Trophoblast cell (in vitro differentiated cells and primary cell): ENCODE measurements at regions not wholly inside any gene's neighbourhood (a gene's known extent, or its start where the extent isn't known, plus 50 kb on each side); places are given as distances from the start of the nearest gene placed in this dataset.

Experiments used
- DNase-seq, 2 donors: peaks; one replicate each; pipeline ENCODE4 v3.0.0-alpha.2; 2016
- H2AFZ ChIP-seq: 2 replicates; pipeline ENCODE4 v1.6.1; 2013; ENCODE audit warnings: low read length, moderate library complexity, mild to moderate bottlenecking; ENCODE audit not compliant: insufficient read depth, poor library complexity
- H2AK5ac ChIP-seq: 2 replicates; pipeline ENCODE4 v1.6.1; 2013; ENCODE audit warnings: mild to moderate bottlenecking, low read length
- H2BK120ac ChIP-seq: 2 replicates; pipeline ENCODE4 v1.6.1; 2013; ENCODE audit warnings: low read length, mild to moderate bottlenecking, moderate library complexity; ENCODE audit not compliant: insufficient read depth, poor library complexity
- H2BK12ac ChIP-seq: 2 replicates; pipeline ENCODE4 v1.6.1; 2013; ENCODE audit warnings: mild to moderate bottlenecking, low read length, moderate library complexity
- H2BK5ac ChIP-seq: 2 replicates; pipeline ENCODE4 v1.6.1; 2013; ENCODE audit warnings: low read length, low read depth, moderate library complexity, mild to moderate bottlenecking; ENCODE audit not compliant: poor library complexity
- H3K14ac ChIP-seq: 2 replicates; pipeline ENCODE4 v1.6.1; 2013; ENCODE audit warnings: mild to moderate bottlenecking, low read length
- H3K18ac ChIP-seq: 2 replicates; pipeline ENCODE4 v1.6.1; 2013; ENCODE audit warnings: mild to moderate bottlenecking, low read length
- H3K23ac ChIP-seq: 2 replicates; pipeline ENCODE4 v1.6.1; 2013; ENCODE audit warnings: low read length
- H3K27ac ChIP-seq: 2 replicates; pipeline ENCODE4 v1.5.1; 2013; ENCODE audit warnings: low read depth, mild to moderate bottlenecking, inconsistent platforms, low read length, moderate library complexity
- H3K27me3 ChIP-seq: 2 replicates; pipeline ENCODE4 v1.6.1; 2013; ENCODE audit warnings: inconsistent platforms, mild to moderate bottlenecking, low read length, moderate library complexity; ENCODE audit not compliant: insufficient read depth
- H3K36me3 ChIP-seq, 2 experiments: 1 replicate in 1 of 2; 2 replicates in 1 of 2; pipeline ENCODE4 v1.6.1; 2013; ENCODE audit warnings: low read length in 2 of 2, mild to moderate bottlenecking in 2 of 2, moderate library complexity in 1 of 2; ENCODE audit not compliant: insufficient read depth in 2 of 2, control insufficient read depth in 1 of 2
- H3K4ac ChIP-seq: 2 replicates; pipeline ENCODE4 v1.6.1; 2013; ENCODE audit warnings: low read depth, mild to moderate bottlenecking, low read length, moderate library complexity
- H3K4me1 ChIP-seq, 2 experiments: 1 replicate in 1 of 2; 2 replicates in 1 of 2; pipeline ENCODE4 v1.6.1; 2013; ENCODE audit warnings: low read length in 2 of 2, mild to moderate bottlenecking in 2 of 2, moderate library complexity in 1 of 2; ENCODE audit not compliant: insufficient read depth in 2 of 2, control insufficient read depth in 1 of 2
- H3K4me2 ChIP-seq: 2 replicates; pipeline ENCODE4 v1.6.1; 2013; ENCODE audit warnings: inconsistent platforms, mild to moderate bottlenecking, low read length, moderate library complexity
- H3K4me3 ChIP-seq: 2 replicates; pipeline ENCODE4 v1.5.1; 2013; ENCODE audit warnings: mild to moderate bottlenecking, low read depth, low read length, inconsistent platforms
- H3K79me1 ChIP-seq: one replicate; pipeline ENCODE4 v1.6.1; 2013; ENCODE audit warnings: low read length
- H3K79me2 ChIP-seq: 2 replicates; pipeline ENCODE4 v1.6.1; 2013; ENCODE audit warnings: low read length, mild to moderate bottlenecking; ENCODE audit not compliant: control insufficient read depth, insufficient read depth, poor library complexity
- H3K9ac ChIP-seq: 2 replicates; pipeline ENCODE4 v1.6.1; 2013; ENCODE audit warnings: mild to moderate bottlenecking, low read length
- H3K9me3 ChIP-seq: 2 replicates; pipeline ENCODE4 v1.6.1; 2013; ENCODE audit warnings: low read depth, mild to moderate bottlenecking, control low read depth, inconsistent platforms, low read length; ENCODE audit not compliant: insufficient read depth
- H4K12ac ChIP-seq: 2 replicates; pipeline ENCODE4 v1.6.1; 2013; ENCODE audit warnings: low read depth, mild to moderate bottlenecking, low read length, moderate library complexity
- H4K8ac ChIP-seq: 2 replicates; pipeline ENCODE4 v1.6.1; 2013; ENCODE audit warnings: low read depth, mild to moderate bottlenecking, low read length, moderate library complexity
- H4K91ac ChIP-seq: one replicate; pipeline ENCODE4 v1.6.1; 2013; ENCODE audit warnings: low read depth, mild to moderate bottlenecking, low read length, moderate library complexity
- WGBS: extraction: QIAGEN DNeasy Blood & Tissue Kit; methylation state at CpG from one replicate; pipeline ENCODE4 v1.1.7; 2013; ENCODE audit warnings: missing lambda C conversion rate; ENCODE audit not compliant: insufficient read length, insufficient coverage; ENCODE audit errors: extremely low coverage; 5-methylcytosine and 5-hydroxymethylcytosine counted together

GRCh38 chr2:64828261-64828660 lies 160.9 kb upstream of the SLC1A4 start:
- Histone ChIP-seq H3K4me3 (no peak overlapping the region), H3K4ac (no peak overlapping the region), H3K4me2 (no peak overlapping the region), H3K4me1 (peaks cover 8 to 9% of the 10 kb centered on the region in 2 experiments), H2AK5ac (no peak overlapping the region), H3K27ac (no peak overlapping the region), H3K27me3 (no peaks in the 10 kb centered on the region), H4K8ac (no peak overlapping the region), H3K9ac (no peak overlapping the region), H2BK5ac (no peak overlapping the region), H3K18ac (no peak overlapping the region), H3K9me3 (no peaks in the 10 kb centered on the region), H3K23ac (no peak overlapping the region), H3K36me3 (no peaks in the 10 kb centered on the region), H4K91ac (no peak overlapping the region), H3K79me2 (no peaks in the 10 kb centered on the region), H2BK12ac (no peak overlapping the region), H2BK120ac (no peak overlapping the region), H2AFZ (no peak overlapping the region), H3K14ac (no peak overlapping the region), H3K79me1 (peaks cover 11% of the 10 kb centered on the region), H4K12ac (no peak overlapping the region)
- WGBS: no CpG with 5 or more reads among the region's 1 CpG
- DNase-seq: no peak

GRCh38 chr2:64829525-64829924 lies 159.7 kb upstream of the SLC1A4 start:
- no peak overlapping the region for H3K4me3 ChIP-seq
- H2BK5ac ChIP-seq: no peak overlapping the region
- no peaks in the 10 kb centered on the region for H3K27me3 ChIP-seq
- no peaks in the 10 kb centered on the region for H3K36me3 ChIP-seq
- H3K4me1 ChIP-seq: peaks cover 8 to 9% of the 10 kb centered on the region in 2 experiments
- H3K79me1 ChIP-seq: peaks cover 11% of the 10 kb centered on the region
- no peak overlapping the region for H2BK120ac ChIP-seq
- no peak overlapping the region for H3K23ac ChIP-seq
- DNase-seq: no peak
- H2AFZ ChIP-seq: no peak overlapping the region
- H3K4me2 ChIP-seq: no peak overlapping the region
- no peak overlapping the region for H3K9ac ChIP-seq
- H2BK12ac ChIP-seq: no peak overlapping the region
- no peak overlapping the region for H4K91ac ChIP-seq
- WGBS: no CpG with 5 or more reads among the region's 6 CpGs
- H4K8ac ChIP-seq: no peak overlapping the region
- H3K4ac ChIP-seq: no peak overlapping the region
- H3K14ac ChIP-seq: no peak overlapping the region
- H4K12ac ChIP-seq: no peak overlapping the region
- H2AK5ac ChIP-seq: no peak overlapping the region
- H3K18ac ChIP-seq: no peak overlapping the region
- no peaks in the 10 kb centered on the region for H3K79me2 ChIP-seq
- no peak overlapping the region for H3K27ac ChIP-seq
- H3K9me3 ChIP-seq: no peaks in the 10 kb centered on the region

GRCh38 chr2:64831134-64831976 lies 157.8 kb upstream of the SLC1A4 start:
- H2AFZ ChIP-seq: peak overlapping the region; percentile 6
- H4K12ac ChIP-seq: peak overlapping the region; percentile 9
- peak overlapping the region; percentile 31 for H4K8ac ChIP-seq
- peak overlapping the region; percentile 2 for H3K14ac ChIP-seq
- H2AK5ac ChIP-seq: no peak overlapping the region
- H3K4ac ChIP-seq: no peak overlapping the region
- no peaks in the 10 kb centered on the region for H3K27me3 ChIP-seq
- H3K4me1 ChIP-seq: peaks cover 8 to 9% of the 10 kb centered on the region in 2 experiments
- H2BK120ac ChIP-seq: peak overlapping the region; percentile 16
- H2BK5ac ChIP-seq: no peak overlapping the region
- H3K23ac ChIP-seq: no peak overlapping the region
- H3K9ac ChIP-seq: no peak overlapping the region
- H3K27ac ChIP-seq: no peak overlapping the region
- H3K36me3 ChIP-seq: no peaks in the 10 kb centered on the region
- H3K4me3 ChIP-seq: no peak overlapping the region
- DNase-seq: peak; percentile 96 to 98
- H2BK12ac ChIP-seq: peak overlapping the region; percentile 33
- no peak overlapping the region for H3K4me2 ChIP-seq
- H3K79me2 ChIP-seq: no peaks in the 10 kb centered on the region
- H3K79me1 ChIP-seq: peaks cover 11% of the 10 kb centered on the region
- no peaks in the 10 kb centered on the region for H3K9me3 ChIP-seq
- peak overlapping the region; percentile 17 for H3K18ac ChIP-seq
- peak overlapping the region; percentile 50 for H4K91ac ChIP-seq
- WGBS: no CpG with 5 or more reads among the region's 20 CpGs

- no peaks in the 10 kb centered on the region for H3K9me3 ChIP-seq
- no peak overlapping the region for H4K12ac ChIP-seq
- peak overlapping the region; percentile 18 for H2BK5ac ChIP-seq
- H3K4ac ChIP-seq: no peak overlapping the region
- no peak overlapping the region for H3K18ac ChIP-seq
- H2AK5ac ChIP-seq: no peak overlapping the region
- no peaks in the 10 kb centered on the region for H3K27me3 ChIP-seq
- H2AFZ ChIP-seq: peak overlapping the region; percentile 3
- no peak overlapping the region for H3K4me3 ChIP-seq
- peaks cover 8 to 9% of the 10 kb centered on the region in 2 experiments for H3K4me1 ChIP-seq
- WGBS: no CpG with 5 or more reads among the region's 6 CpGs
- H3K36me3 ChIP-seq: no peaks in the 10 kb centered on the region
- no peaks in the 10 kb centered on the region for H3K79me2 ChIP-seq
- no peak overlapping the region for H3K23ac ChIP-seq
- no peak overlapping the region for H2BK12ac ChIP-seq
- no peak overlapping the region for H3K27ac ChIP-seq
- peak overlapping the region; percentile 48 for H2BK120ac ChIP-seq
- H4K91ac ChIP-seq: peak overlapping the region; percentile 50
- no peak overlapping the region for H3K4me2 ChIP-seq
- no peak overlapping the region for H3K14ac ChIP-seq
- peaks cover 11% of the 10 kb centered on the region for H3K79me1 ChIP-seq
- DNase-seq: no peak
- no peak overlapping the region for H3K9ac ChIP-seq
- H4K8ac ChIP-seq: peak overlapping the region; percentile 19
These were observed 157.2 kb upstream of the SLC1A4 start for GRCh38 chr2:64831977-64832328.
